Small intestine (tissue), 7 donors: ENCODE measurements at regions not wholly inside any gene's neighbourhood (a gene's known extent, or its start where the extent isn't known, plus 50 kb on each side); places are given as distances from the start of the nearest gene placed in this dataset.
"Not testable (repeated sequence)": the region's sequence is repeated elsewhere in the genome, so short reads cannot be mapped to it uniquely, and the experiment has no call there.

Experiments used
- DNase-seq, 2 donors: peaks; one replicate each; pipeline versions ENCODE4 v3.0.0 to v3.0.0-alpha.2; 2013
- FAIRE-seq: peaks from 2 replicates; lab custom pipeline; 2012; peaks lifted over from hg19 to GRCh38; lab: Jason Lieb, UNC
- H3K27ac ChIP-seq, 3 donors: one replicate each; pipeline ENCODE4 v1.5.1; 2013; ENCODE audit warnings: low read length in 2 of 3, mild to moderate bottlenecking in 2 of 3, control low read depth in 1 of 3, inconsistent platforms in 1 of 3, low read depth in 1 of 3, moderate library complexity in 1 of 3
- H3K27me3 ChIP-seq, 3 donors: one replicate each; pipeline ENCODE4 v1.6.1; 2013; ENCODE audit warnings: low read length in 3 of 3, inconsistent platforms in 1 of 3; ENCODE audit not compliant: control insufficient read depth in 3 of 3, insufficient read depth in 3 of 3
- H3K36me3 ChIP-seq, 3 donors: one replicate each; pipeline ENCODE4 v1.6.1; 2013; ENCODE audit warnings: low read length in 3 of 3, inconsistent platforms in 1 of 3, low read depth in 1 of 3, mild to moderate bottlenecking in 1 of 3, moderate library complexity in 1 of 3; ENCODE audit not compliant: control insufficient read depth in 3 of 3, insufficient read depth in 2 of 3
- H3K4me1 ChIP-seq, 3 donors: one replicate each; pipeline ENCODE4 v1.6.1; 2013; ENCODE audit warnings: low read length in 2 of 3, inconsistent platforms in 1 of 3, low read depth in 1 of 3, mild to moderate bottlenecking in 1 of 3, moderate library complexity in 1 of 3; ENCODE audit not compliant: control insufficient read depth in 3 of 3, insufficient read depth in 2 of 3
- H3K4me3 ChIP-seq, 3 donors: one replicate each; pipeline ENCODE4 v1.5.1; 2013; ENCODE audit warnings: low read length in 3 of 3, control low read depth in 1 of 3, inconsistent platforms in 1 of 3, low read depth in 1 of 3, mild to moderate bottlenecking in 1 of 3, moderate library complexity in 1 of 3
- H3K9me3 ChIP-seq, 2 donors: one replicate each; pipeline ENCODE4 v1.6.1; 2013; ENCODE audit warnings: low read depth in 1 of 2, low read length in 1 of 2; ENCODE audit not compliant: control insufficient read depth in 2 of 2, insufficient read depth in 1 of 2
- WGBS, 3 donors: extraction: QIAGEN DNeasy Blood & Tissue Kit; methylation state at CpG; one replicate each; pipeline ENCODE4 v1.1.7; 2013; 5-methylcytosine and 5-hydroxymethylcytosine counted together
- donor health status: healthy with polysubstance abuse.
- donor health status: control.
- donor health status: control.
- donor health status: Bipolar disorder and iron deficiency.
- donor health status: healthy.

- 91 to 97% (median 95%) methylated on average over 5 of the region's 5 CpGs for WGBS, 3 donors
- Histone ChIP-seq H3K27me3 (peaks cover 0 to 2% (median 0%) of the 10 kb centered on the region in 3 donors), H3K4me1 (peaks cover 0 to 12% (median 8%) of the 10 kb centered on the region in 3 donors), H3K36me3 (no peaks in the 10 kb centered on the region), H3K27ac (no peak overlapping the region), H3K4me3 (no peak overlapping the region), H3K9me3 (peaks cover 0 to 38% of the 10 kb centered on the region in 2 donors)
- FAIRE-seq (no peak), DNase-seq (no peak)
Observed at GRCh38 chr6:106869203-106869602, 105.3 kb downstream of the CD24 start.

- FAIRE-seq (no peak), DNase-seq (no peak)
- no peaks in the 10 kb centered on the region for H3K36me3 ChIP-seq
- H3K9me3 ChIP-seq, result peaks cover 0 to 53% of the 10 kb centered on the region in 2 donors
- peaks cover 0 to 9% (median 3%) of the 10 kb centered on the region in 3 donors for H3K4me1 ChIP-seq
- H3K27me3 ChIP-seq, result peaks cover 0 to 2% (median 0%) of the 10 kb centered on the region in 3 donors
- whole genome bisulfite sequencing, 3 donors, result 85 to 91% (median 88%) methylated on average over 15 of the region's 15 CpGs
- H3K27ac ChIP-seq, result no peak overlapping the region
- no peak overlapping the region for H3K4me3 ChIP-seq
Observed at GRCh38 chr6:106866875-106867658, 107.5 kb downstream of the CD24 start.

- H3K27ac ChIP-seq, result no peak overlapping the region
- no peak for DNase-seq
- H3K4me1 ChIP-seq, result no peaks in the 10 kb centered on the region
- H3K4me3 ChIP-seq, result no peak overlapping the region
- WGBS, 3 donors, result 92 to 97% (median 96%) methylated on average over 4 of the region's 4 CpGs
- no peaks in the 10 kb centered on the region for H3K36me3 ChIP-seq
- peaks cover 0 to 45% of the 10 kb centered on the region in 2 donors for H3K9me3 ChIP-seq
- peaks cover 0 to 2% (median 0%) of the 10 kb centered on the region in 3 donors for H3K27me3 ChIP-seq
- FAIRE-seq, result no peak
Observed at GRCh38 chr6:106862858-106863257, 111.7 kb downstream of the CD24 start.

- FAIRE-seq (no peak), DNase-seq (no peak)
- H3K27me3 ChIP-seq, result peaks cover 0 to 2% (median 0%) of the 10 kb centered on the region in 3 donors
- WGBS, 3 donors, result 83 to 96% (median 84%) methylated on average over 4 of the region's 4 CpGs
- H3K9me3 ChIP-seq, result peaks cover 0 to 37% of the 10 kb centered on the region in 2 donors
- no peak overlapping the region for H3K4me3 ChIP-seq
- no peaks in the 10 kb centered on the region for H3K36me3 ChIP-seq
- no peaks in the 10 kb centered on the region for H3K4me1 ChIP-seq
- no peak overlapping the region for H3K27ac ChIP-seq
Observed at GRCh38 chr6:106860940-106861339, 113.6 kb downstream of the CD24 start.

- Histone ChIP-seq H3K36me3 (no peaks in the 10 kb centered on the region), H3K4me1 (no peaks in the 10 kb centered on the region), H3K27me3 (no peaks in the 10 kb centered on the region), H3K27ac (peak overlapping the region in 1 of 3 donors; percentile 13), H3K9me3 (peaks cover 0 to 29% of the 10 kb centered on the region in 2 donors), H3K4me3 (no peak overlapping the region)
- DNase-seq (peak in 1 of 2 donors; percentile 80), FAIRE-seq (no peak)
- WGBS, 3 donors, result 27 to 43% (median 42%) methylated on average over 3 of the region's 3 CpGs
Observed at GRCh38 chr6:106858653-106859092, 115.9 kb downstream of the CD24 start.

GRCh38 chr6:106857771-106858652 lies 116.5 kb downstream of the CD24 start:
- peak overlapping the region in 1 of 3 donors; percentile 13 for H3K27ac ChIP-seq
- peaks cover 0 to 23% of the 10 kb centered on the region in 2 donors for H3K9me3 ChIP-seq
- 79 to 93% (median 83%) methylated on average over 9 of the region's 9 CpGs for WGBS, 3 donors
- no peaks in the 10 kb centered on the region for H3K27me3 ChIP-seq
- no peaks in the 10 kb centered on the region for H3K4me1 ChIP-seq
- DNase-seq (no peak), FAIRE-seq (no peak)
- no peaks in the 10 kb centered on the region for H3K36me3 ChIP-seq
- no peak overlapping the region for H3K4me3 ChIP-seq

- 97 to 100% (median 100%) methylated on average over 2 of the region's 2 CpGs for WGBS, 3 donors
- FAIRE-seq, H3K27ac ChIP-seq: not testable (repeated sequence)
Observed at GRCh38 chr6:106857310-106857709, 117.2 kb downstream of the CD24 start.

GRCh38 chr6:106856227-106856874 lies 118.2 kb downstream of the CD24 start:
- FAIRE-seq, result no peak
- no peaks in the 10 kb centered on the region for H3K4me1 ChIP-seq
- no peak overlapping the region for H3K4me3 ChIP-seq
- WGBS, 3 donors, result 79 to 80% (median 80%) methylated on average over 9 of the region's 9 CpGs
- H3K27ac ChIP-seq, result no peak overlapping the region
- no peaks in the 10 kb centered on the region for H3K36me3 ChIP-seq
- peaks cover 0 to 22% of the 10 kb centered on the region in 2 donors for H3K9me3 ChIP-seq
- no peak for DNase-seq
- no peaks in the 10 kb centered on the region for H3K27me3 ChIP-seq

More at GRCh38 chr6:106857310-106857709, 117.2 kb downstream of the CD24 start:
- not testable (repeated sequence) for DNase-seq, H3K36me3 ChIP-seq, H3K4me1 ChIP-seq, H3K4me3 ChIP-seq, H3K27me3 ChIP-seq
- H3K9me3 ChIP-seq, result peaks cover 0 to 21% of the 10 kb centered on the region in 2 donors
